Gastrocnemius medialis (tissue), 4 donors: ENCODE measurements at regions not wholly inside any gene's neighbourhood (a gene's known extent, or its start where the extent isn't known, plus 50 kb on each side); places are given as distances from the start of the nearest gene placed in this dataset.

Experiments
- CTCF ChIP-seq, 5 experiments: fragments of 450-650 bp in 3 of 5; fragments of 200-600 bp in 2 of 5; sonication (generic) in 2 of 5; IDR thresholded peaks in 4 of 5; conservative IDR thresholded peaks in 1 of 5; 1 replicate in 4 of 5; 2 replicates in 1 of 5; pipeline ENCODE4 v1.5.1; 2016 to 2019; ENCODE audit warnings: antibody characterized with exemption in 5 of 5, mild to moderate bottlenecking in 3 of 5, moderate library complexity in 3 of 5
- POLR2A ChIP-seq, 2 donors: fragments of 450-650 bp; IDR thresholded peaks; one replicate each; pipeline ENCODE4 v1.6.1; 2017; ENCODE audit warnings: antibody characterized with exemption in 2 of 2, mild to moderate bottlenecking in 2 of 2, moderate library complexity in 2 of 2

- TF ChIP-seq CTCF (IDR thresholded peaks at IDR 0.05 in 4 of 5, conservative IDR thresholded peaks at IDR 0.05 in 1 of 5) (no peak), POLR2A (IDR thresholded peaks at IDR 0.05) (no peak)
These were observed 274.2 kb upstream of the MYOCD start for GRCh38 chr17:12391468-12391867.
